Kidney epithelial cell (primary cell): ENCODE measurements at regions not wholly inside any gene's neighbourhood (a gene's known extent, or its start where the extent isn't known, plus 50 kb on each side); places are given as distances from the start of the nearest gene placed in this dataset.

Experiments used
- DNase-seq: peaks from one replicate; pipeline ENCODE4 v3.0.0-alpha.2; 2010; ENCODE audit warnings: low read depth
- H3K27me3 ChIP-seq: 2 replicates; pipeline ENCODE4 v1.6.0; 2011; ENCODE audit warnings: low read length; ENCODE audit not compliant: control insufficient read depth, insufficient read depth
- H3K36me3 ChIP-seq: 2 replicates; pipeline ENCODE4 v1.5.1; 2011; ENCODE audit warnings: low read length; ENCODE audit not compliant: control insufficient read depth, insufficient read depth
- H3K4me3 ChIP-seq: 2 replicates; pipeline ENCODE4 v1.5.1; 2011; ENCODE audit warnings: low read depth, mild to moderate bottlenecking, control low read depth, low read length
- TF ChIP-seq, protein P1 (sequence below): IDR thresholded peaks from 2 replicates; pipeline ENCODE4 v1.5.1; 2011; ENCODE audit warnings: mild to moderate bottlenecking, moderate library complexity, low read length, control low read depth, inconsistent platforms; ENCODE audit not compliant: insufficient read depth, poor library complexity, severe bottlenecking

DNA sequence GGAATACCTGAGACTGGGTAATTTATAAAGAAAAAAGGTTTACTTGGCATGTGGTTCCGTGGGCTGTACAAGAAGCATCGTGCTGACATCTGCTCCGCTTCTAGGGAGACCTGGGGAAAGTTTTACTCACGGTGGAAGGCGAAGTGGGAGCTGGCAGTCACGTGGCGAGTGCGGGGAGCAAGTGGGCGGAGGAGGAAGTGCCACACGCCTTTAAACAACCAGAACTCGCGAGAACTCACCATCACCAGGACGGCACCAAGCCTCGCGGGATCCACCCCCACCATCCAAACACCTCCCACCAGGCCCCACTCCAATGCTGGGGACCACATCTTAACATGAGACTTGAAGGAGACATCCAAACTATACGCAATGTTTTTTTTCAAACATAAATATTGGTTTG is 406.2 kb upstream of the IRX4 start:
- Histone ChIP-seq H3K4me3 (no peak overlapping the region), H3K27me3 (no peaks in the 10 kb centered on the region), H3K36me3 (no peaks in the 10 kb centered on the region)
- no peak for DNase-seq
- TF ChIP-seq, protein P1, sequence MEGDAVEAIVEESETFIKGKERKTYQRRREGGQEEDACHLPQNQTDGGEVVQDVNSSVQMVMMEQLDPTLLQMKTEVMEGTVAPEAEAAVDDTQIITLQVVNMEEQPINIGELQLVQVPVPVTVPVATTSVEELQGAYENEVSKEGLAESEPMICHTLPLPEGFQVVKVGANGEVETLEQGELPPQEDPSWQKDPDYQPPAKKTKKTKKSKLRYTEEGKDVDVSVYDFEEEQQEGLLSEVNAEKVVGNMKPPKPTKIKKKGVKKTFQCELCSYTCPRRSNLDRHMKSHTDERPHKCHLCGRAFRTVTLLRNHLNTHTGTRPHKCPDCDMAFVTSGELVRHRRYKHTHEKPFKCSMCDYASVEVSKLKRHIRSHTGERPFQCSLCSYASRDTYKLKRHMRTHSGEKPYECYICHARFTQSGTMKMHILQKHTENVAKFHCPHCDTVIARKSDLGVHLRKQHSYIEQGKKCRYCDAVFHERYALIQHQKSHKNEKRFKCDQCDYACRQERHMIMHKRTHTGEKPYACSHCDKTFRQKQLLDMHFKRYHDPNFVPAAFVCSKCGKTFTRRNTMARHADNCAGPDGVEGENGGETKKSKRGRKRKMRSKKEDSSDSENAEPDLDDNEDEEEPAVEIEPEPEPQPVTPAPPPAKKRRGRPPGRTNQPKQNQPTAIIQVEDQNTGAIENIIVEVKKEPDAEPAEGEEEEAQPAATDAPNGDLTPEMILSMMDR, result no peak

DNA sequence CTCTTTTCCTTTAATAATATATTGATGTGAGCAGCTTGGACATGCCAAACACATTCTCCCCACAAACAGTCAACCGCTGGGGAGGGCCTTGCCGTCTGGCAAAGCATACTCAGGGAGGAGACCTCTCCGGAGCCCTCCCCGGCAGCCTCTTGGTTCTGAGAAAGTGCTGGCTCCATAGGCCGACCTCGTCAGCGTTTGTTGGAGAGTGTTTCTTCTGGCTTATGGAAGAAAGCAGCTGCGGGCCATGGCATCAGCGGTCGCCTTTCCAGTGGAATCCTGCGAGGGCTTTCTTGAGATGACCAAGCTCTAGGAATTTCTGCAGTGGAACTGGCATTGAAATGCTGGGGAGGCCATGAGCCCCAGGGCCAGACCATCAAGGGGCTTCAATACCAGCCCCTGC is 405.7 kb upstream of the IRX4 start:
- no peaks in the 10 kb centered on the region for H3K27me3 ChIP-seq
- no peak for DNase-seq
- H3K4me3 ChIP-seq, result no peak overlapping the region
- TF ChIP-seq, protein P1, result no peak
- no peaks in the 10 kb centered on the region for H3K36me3 ChIP-seq

DNA sequence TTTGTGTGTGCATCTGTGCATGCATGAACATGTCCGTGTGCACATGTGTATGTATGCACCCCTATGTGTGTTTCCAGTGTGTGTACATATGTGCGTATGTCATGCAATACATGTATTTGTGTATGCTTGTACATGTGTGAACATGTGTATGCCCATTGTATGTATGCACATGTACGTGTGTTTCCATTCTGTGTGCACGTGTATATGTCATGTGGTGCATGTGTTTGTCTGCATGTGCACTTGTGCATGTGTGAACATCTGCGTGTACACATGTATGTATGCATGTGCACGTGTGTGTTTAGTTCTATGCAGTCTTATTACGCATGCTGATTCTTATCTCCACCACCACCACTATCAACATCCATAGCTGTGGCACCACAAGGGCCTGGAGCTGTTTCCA is 403.5 kb upstream of the IRX4 start:
- DNase-seq, result no peak
- TF ChIP-seq, protein P1, result no peak
- Histone ChIP-seq H3K36me3 (no peaks in the 10 kb centered on the region), H3K27me3 (no peaks in the 10 kb centered on the region), H3K4me3 (no peak overlapping the region)

DNA sequence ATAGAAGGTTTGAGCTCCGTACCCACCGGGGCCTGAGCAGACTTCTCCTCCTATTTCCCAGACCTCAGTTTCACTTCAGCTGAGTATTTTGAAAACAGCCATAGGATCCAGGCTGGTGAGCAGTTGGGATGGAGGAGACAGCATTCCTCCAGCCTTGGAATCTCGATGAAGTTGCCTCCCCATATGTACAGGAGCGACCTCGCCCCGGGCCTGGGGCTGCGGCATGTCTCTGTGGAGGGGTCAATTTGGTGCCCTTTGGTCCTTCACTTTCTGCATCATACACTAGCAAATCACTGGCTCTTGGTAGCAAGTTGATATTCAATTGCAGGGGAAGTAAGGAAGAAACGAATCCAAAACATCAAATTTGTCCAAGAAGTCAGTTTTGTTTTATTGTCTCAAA is 402.0 kb upstream of the IRX4 start:
- TF ChIP-seq, protein P1, result no peak
- Histone ChIP-seq H3K27me3 (no peaks in the 10 kb centered on the region), H3K36me3 (no peaks in the 10 kb centered on the region), H3K4me3 (no peak overlapping the region)
- no peak for DNase-seq

DNA sequence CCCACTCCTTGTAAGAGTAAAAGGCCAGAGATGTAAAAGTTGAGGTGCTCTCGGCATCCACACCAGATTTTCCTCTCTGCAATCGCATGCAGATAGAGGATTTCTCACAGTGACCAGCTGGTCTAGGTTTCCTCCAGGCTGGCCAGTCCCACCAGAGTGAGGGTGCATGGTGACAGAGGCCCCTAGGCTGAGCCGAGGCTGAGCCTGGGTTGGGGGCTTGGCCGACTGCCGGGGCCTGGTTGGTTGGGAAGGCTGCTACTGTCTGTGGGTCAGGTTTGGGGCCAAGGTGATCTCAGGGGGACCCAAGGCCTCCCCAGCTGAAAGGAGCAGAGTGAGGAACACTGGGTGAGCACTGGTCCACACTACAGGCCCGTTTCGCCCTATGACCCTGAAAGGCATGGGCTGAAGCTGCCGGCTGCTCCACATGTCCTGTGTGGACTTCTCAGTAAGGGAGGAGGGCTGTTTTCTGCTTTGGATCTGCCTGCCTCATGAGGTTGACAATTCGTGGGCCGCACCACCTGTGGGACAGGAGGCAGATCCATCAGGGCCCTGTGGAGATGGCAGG is 400.8 kb upstream of the IRX4 start:
- no peak for DNase-seq
- H3K27me3 ChIP-seq, result no peaks in the 10 kb centered on the region
- H3K4me3 ChIP-seq, result no peak overlapping the region
- TF ChIP-seq, protein P1, result no peak
- no peaks in the 10 kb centered on the region for H3K36me3 ChIP-seq

DNA sequence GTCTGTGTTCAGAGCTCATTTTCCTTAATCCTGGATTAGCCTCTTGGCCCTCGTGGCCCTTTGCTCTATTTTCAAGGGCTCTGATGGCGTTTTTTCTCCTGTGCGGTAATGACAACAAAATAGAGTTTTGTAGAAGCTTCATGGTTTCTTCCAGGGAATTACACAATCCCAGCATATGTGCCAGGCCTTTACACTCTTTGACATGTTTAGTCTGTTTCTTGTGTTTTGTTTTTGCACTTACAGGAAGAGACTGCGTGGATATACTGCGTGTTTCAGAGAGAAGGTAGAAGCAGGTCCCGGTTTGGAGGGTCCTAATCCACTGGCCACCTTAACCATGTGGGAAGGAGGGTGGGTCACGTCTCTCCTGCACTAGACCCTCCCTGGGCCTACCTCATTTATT is 400.2 kb upstream of the IRX4 start:
- TF ChIP-seq, protein P1, result no peak
- H3K27me3 ChIP-seq, result no peaks in the 10 kb centered on the region
- no peak overlapping the region for H3K4me3 ChIP-seq
- DNase-seq, result no peak
- H3K36me3 ChIP-seq, result no peaks in the 10 kb centered on the region
